GM18526 (cell line): ENCODE measurements at regions not wholly inside any gene's neighbourhood (a gene's known extent, or its start where the extent isn't known, plus 50 kb on each side); places are given as distances from the start of the nearest gene placed in this dataset.

Source experiments
- POLR2A ChIP-seq: IDR thresholded peaks from 3 replicates; pipeline ENCODE4 v1.6.1; 2011; ENCODE audit not compliant: insufficient read length; ENCODE audit errors: extremely low read depth

- no peak for TF ChIP-seq POLR2A
Measured at GRCh38 chrX:5295004-5295403, 933.7 kb downstream of the NLGN4X start.

- no peak for TF ChIP-seq POLR2A
Measured at GRCh38 chrX:5290635-5291034, 938.0 kb downstream of the NLGN4X start.

GRCh38 chrX:5278908-5279307 lies 949.8 kb downstream of the NLGN4X start:
- TF ChIP-seq POLR2A: no peak

GRCh38 chrX:5265324-5265850 lies 963.3 kb downstream of the NLGN4X start:
- no peak for TF ChIP-seq POLR2A

GRCh38 chrX:5250106-5250505 lies 978.6 kb downstream of the NLGN4X start:
- no peak for TF ChIP-seq POLR2A

- no peak for TF ChIP-seq POLR2A
Measured at GRCh38 chrX:5242091-5242790, 986.4 kb downstream of the NLGN4X start.

GRCh38 chrX:5236749-5237148 lies 991.9 kb downstream of the NLGN4X start:
- TF ChIP-seq POLR2A: no peak

GRCh38 chrX:5236096-5236495 lies 992.6 kb downstream of the NLGN4X start:
- TF ChIP-seq POLR2A: no peak

- TF ChIP-seq POLR2A: no peak
Measured at GRCh38 chrX:5233830-5234229, 994.8 kb downstream of the NLGN4X start.

GRCh38 chrX:5220421-5220820 lies 1008.2 kb downstream of the NLGN4X start:
- no peak for TF ChIP-seq POLR2A

- no peak for TF ChIP-seq POLR2A
Measured at GRCh38 chrX:5194806-5195205, 1033.9 kb downstream of the NLGN4X start.

GRCh38 chrX:5180135-5180741 lies 1048.4 kb downstream of the NLGN4X start:
- no peak for TF ChIP-seq POLR2A

- TF ChIP-seq POLR2A: no peak
Measured at GRCh38 chrX:5176766-5177165, 1051.9 kb downstream of the NLGN4X start.

- TF ChIP-seq POLR2A: no peak
Measured at GRCh38 chrX:5163663-5164062, 1065.0 kb downstream of the NLGN4X start.

GRCh38 chrX:5155301-5155700 lies 1073.4 kb downstream of the NLGN4X start:
- no peak for TF ChIP-seq POLR2A

GRCh38 chrX:5145957-5146356 lies 1082.7 kb downstream of the NLGN4X start:
- no peak for TF ChIP-seq POLR2A

- TF ChIP-seq POLR2A: no peak
Measured at GRCh38 chrX:5142644-5143043, 1086.0 kb downstream of the NLGN4X start.
